CD4-positive, alpha-beta T cell treated with Interleukin-6 for 4 hours (primary cell): ENCODE measurements at regions not wholly inside any gene's neighbourhood (a gene's known extent, or its start where the extent isn't known, plus 50 kb on each side); places are given as distances from the start of the nearest gene placed in this dataset.
"Not testable (repeated sequence)": the region's sequence is repeated elsewhere in the genome, so short reads cannot be mapped to it uniquely, and the experiment has no call there.

Experiments
- DNase-seq: peaks from one replicate; pipeline ENCODE4 v3.0.0-alpha.2; 2020; ENCODE audit warnings: mixed read lengths

DNA sequence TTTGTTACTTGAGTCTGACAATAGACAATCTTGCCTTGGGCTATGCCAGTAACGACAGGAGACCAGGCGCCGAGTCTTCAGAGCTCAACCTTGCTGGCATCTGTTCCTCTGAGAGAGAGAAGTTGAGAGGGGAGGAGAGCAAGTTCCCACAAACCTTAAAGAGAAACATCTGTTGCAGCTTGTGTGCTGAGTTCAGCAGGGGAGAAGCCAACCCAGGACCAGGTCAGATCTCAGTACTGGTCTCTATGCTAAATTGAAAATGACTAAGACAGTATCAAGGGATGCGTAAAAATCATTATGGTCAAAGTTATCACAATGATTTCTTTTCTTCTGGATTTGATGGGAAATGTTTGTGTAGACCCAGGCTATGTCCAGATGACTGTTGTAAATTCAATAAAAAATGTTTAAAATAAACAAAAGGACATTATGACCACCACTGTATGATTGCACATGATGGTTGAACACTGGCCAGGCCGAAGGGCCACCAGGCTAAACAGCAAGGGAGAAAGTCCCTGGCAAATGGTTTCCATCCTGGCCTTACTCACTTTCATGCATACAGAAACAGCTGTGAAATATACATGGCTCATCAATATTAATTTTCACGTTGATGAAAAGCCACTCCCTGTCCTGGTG is 100.3 kb upstream of the PMAIP1 start:
- DNase-seq, result no peak

DNA sequence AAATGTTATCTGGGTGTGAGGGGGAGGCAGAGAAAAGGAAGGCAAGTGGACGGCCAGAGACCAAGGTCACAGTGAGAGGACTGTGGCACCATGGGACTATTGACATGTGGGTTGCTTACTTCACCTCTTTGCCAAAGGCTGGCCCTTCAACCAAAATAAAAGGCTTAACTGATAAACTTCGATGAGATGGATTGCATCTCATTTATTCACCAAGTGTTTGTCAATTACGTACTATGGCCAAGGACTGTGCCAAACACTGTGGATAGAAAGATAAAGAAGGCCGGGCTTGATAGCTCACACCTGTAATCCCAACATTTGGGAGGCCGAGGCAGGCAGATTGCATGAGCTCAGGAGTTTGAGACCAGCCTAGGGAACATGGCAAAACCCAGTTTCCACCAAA is 98.7 kb upstream of the CCBE1 start:
- no peak for DNase-seq

DNA sequence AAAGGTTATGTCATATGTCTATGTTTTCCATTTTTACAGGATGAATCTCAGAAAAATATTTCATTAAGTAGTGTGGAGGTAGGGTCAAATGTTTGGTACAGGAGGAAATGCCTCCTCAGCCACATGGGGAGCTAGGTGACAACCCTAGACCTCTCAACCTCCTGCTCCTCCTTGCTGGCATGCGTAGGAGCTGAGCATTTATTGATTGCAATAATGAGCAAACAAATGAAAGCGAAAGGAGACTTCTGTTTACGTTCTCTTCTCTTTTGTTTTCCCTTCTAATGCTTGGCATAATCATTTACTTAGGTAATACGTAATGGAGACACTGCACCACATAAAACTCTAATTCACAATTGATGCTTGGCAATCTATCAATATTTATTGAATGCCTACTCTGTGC is 95.1 kb upstream of the CCBE1 start:
- no peak for DNase-seq

DNA sequence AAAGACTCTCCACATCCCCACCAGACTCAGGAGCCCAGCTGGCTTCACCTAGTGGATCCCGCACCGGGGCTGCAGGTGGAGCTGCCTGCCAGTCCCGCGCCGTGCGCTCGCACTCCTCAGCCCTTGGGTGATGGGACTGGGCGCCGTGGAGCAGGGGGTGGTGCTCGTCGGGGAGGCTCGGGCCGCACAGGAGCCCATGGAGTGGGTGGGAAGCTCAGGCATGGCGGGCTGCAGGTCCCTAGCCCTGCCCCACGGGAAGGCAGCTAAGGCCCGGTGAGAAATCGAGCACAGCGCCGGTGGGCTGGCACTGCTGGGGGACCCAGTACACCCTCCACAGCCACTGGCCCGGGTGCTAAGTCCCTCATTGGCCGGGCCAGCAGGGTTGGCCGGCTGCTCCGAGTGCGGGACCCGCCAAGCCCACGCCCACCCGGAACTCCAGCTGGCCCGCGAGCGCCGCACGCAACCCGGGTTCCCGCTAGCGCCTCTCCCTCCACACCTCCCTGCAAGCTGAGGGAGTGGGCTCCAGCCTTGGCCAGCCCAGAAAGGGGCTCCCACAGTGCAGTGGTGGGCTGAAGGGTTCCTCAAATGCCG is 93.2 kb upstream of the CCBE1 start:
- DNase-seq, result not testable (repeated sequence)

- DNase-seq, result no peak
Measured at GRCh38 chr18:59788791-59789106, 91.5 kb upstream of the CCBE1 start.

DNA sequence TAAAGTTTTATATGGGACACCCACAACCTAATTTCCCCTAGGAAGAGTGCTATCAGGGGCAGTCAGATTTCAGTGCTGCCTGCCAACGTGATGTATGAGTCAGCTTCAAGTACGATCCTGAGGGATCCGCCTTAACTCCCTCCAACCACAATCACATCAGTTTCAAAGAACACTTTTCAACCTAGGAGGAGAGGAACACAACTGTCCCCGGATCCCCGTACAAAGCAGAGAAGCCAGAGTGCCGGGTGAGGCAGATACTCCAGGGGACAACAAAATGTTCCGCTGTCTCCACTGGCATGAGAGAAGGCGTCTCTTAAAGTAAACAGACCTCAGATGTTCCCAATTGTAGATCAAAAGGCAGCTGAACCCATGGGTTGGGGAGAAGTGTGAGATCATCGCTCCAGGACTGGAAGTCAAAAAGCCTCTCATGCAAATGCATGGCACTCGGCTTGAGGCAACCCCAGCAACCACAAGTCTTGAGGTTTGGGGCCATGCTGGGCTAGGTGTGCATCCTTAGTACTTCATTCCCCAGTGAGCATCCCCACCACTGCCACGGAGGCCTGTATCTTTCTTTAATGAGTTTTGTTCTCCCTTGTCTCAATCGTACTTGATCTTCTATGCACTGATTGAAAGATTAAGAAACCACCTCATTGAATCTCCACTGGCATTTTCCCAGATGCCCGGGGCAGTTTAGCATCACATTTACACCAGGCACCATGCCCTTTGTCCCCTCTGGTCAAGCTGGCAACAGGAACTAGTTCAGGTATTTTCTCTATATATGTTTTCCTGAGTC is 91.0 kb upstream of the CCBE1 start:
- no peak for DNase-seq

DNA sequence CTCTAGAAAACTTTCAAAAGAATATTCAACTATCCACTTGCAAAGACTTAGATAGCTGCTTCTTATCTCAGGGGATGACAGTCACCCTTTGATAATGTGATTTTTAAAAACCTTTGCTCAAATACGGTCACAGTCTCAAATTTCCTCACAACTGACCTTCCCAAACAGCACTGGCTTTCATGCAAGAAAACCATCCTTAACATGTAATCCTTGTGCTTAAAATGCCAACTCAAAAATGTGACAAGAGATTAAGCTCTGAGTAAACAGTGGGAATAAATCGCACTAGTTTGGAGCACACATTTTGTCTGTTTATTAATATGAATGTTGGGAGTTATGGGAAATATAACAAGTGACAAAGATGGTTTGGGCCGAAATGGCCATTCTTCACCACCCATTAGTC is 87.5 kb upstream of the CCBE1 start:
- no peak for DNase-seq

DNA sequence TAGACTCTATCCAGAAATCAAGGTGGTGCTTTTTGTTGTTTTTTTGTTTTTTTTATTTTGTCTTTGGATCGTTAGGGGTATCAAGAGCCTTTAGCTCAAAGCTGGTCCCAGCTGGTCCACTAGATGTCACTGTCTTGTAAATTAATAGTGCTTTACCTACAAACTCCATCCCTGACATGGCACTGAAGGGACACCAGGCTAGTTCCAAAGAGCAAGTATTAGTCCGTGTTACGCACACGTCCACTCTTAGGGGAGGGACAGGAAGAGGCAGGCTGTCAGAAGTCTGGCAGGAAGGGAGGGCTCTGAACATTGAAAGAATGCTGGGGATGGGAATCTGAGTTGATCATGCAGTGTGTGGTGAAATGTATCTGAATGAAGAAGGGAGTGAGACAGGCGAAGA is 85.9 kb upstream of the CCBE1 start:
- DNase-seq, result no peak

DNA sequence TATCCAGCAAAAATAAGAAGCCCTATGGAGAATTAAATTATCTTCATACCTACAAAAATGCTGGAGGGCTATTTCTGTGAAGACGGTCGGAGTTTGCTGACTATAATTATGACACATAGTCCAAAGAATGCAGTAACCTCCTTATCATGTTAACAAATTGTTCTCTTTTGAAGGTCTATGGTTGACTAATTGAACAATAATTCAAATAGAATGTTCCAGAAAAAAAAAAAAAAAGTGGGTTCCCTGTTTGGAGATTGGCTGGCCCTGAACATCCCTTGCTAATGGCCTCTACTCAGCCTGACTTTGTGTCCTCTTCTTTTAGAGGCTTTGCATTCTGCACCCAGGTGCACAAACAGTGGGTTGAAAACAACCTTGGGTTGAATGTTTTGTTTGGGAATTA is 82.8 kb upstream of the CCBE1 start:
- no peak for DNase-seq

DNA sequence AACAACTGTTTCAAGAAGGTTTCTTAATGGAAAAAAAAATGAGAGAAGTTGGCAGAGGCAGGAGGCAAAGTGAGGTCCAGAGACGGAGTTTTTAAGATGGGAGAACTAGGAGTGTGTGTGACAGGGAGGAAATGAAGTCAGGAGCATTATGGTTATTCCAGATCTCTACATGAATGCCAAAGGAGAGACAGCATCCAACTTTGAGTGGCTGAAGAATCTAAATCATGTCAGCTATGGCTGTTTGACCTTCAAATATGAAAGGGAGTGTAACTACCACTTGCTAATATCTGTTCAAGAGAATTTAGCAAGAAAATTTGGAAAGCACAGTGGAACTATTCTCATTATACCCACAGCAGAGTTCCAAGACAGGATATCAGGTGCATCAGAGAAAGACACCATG is 81.2 kb upstream of the CCBE1 start:
- no peak for DNase-seq

- DNase-seq, result no peak
Measured at GRCh38 chr18:59777636-59778035, 80.4 kb upstream of the CCBE1 start.

DNA sequence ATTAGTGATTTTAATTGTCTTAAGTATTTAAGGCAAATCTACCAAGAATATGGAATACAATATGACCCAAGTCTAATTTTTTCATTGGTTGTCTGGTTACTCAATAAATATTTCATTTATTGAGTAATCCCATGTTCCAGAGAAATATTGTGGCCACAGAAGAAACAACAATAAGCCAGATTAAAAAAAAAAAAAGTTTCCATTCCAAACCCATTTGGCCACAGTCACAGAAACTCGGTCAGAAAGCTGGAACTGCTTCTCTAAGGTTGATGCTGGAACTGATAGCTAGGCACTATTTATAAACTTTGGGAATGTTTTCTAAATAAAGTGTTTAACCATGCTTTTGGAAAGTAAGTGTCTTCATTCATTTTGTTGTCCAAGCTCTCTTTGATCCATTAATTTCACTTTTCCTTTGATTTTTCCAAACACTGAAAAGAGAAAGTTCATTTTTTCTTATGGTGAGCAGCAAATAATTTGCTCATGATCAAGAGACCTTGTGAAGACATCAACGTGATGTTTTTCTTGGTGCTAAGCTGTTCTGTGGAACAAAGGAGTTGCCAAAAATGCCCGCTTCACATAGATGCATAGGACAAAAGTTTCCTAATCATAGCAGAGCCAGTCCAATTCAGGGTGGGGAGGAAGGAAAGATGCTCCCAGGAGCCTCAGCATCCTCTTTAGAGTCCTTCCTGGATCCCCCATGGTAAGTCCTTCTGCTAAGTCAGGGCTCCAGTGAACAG is 72.1 kb upstream of the CCBE1 start:
- DNase-seq, result no peak

DNA sequence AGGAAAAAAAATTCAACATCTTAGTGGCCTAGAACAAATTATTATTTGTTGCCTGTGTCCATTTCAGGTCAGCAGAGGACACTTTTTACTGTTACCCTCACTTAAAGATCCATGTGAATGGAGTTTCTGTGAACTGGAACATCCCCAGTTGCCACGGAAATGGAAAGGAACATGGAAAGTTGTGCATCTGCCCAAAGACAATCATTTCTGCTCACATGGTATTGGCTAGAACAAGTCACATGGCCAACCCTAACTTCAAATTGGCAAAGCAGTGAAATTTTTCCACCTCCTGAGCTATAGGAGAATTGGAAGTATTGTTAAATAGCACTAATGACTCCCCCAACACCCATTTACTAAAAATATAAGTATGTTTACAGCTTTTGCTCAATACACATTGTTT is 71.2 kb upstream of the CCBE1 start:
- DNase-seq, result no peak

DNA sequence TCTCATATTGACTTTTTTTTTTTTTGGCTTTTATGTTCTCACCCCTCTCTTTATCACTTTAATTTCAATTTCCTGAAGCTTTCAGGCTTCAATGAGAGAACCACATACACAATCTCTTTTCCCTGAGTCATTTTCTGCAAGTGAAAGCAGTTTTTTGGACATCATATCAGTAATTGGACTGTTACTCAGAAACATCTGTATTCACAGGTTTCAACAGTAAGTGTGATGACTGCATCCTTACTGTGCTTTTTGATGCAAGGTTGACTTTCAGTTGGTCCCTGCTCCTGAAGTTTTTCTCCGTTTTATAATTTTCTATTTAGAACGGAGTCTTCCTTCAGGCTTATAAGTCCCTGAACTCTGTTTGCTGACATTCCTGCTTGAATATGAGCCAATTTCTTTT is 70.5 kb upstream of the CCBE1 start:
- no peak for DNase-seq

DNA sequence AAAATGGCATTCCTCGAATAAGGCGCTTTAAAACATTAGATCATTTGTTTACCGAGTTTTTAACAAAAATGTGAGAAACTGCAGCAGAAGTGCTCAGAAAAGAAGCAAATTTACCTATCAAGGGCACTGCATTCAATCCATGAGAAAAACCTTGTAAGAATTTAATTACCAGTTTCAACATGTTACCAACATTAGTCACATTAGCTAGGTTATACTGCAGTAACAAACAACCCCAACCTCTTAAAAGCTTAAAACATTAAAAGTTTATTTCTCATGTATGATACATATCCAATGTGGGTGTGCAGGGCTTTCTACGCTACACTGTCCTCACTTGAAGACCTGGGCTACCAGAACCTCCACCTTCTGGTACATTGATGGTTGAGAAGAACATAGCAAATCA is 68.1 kb upstream of the CCBE1 start:
- no peak for DNase-seq

DNA sequence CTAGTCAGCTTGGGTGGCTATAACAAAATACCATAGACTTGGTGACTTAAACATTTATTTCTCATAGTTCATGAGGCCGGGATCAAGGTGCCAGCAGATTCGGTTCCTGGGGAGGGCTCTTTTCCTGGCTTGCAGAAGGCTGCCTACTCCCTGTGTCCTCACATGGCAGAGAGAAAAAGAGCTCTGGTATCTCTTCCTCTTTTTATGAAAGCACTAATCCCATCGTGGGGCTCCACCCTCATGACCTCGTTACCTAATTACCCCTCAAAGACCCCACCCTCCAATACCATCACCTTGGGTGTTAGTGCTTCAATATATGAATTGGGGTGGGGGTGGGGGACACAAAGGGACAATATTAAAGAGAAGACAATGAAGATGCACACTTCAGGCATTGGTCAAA is 67.1 kb upstream of the CCBE1 start:
- no peak for DNase-seq

GRCh38 chr18:59763541-59764136 is 66.4 kb upstream of the CCBE1 start:
- no peak for DNase-seq

- no peak for DNase-seq
Measured at GRCh38 chr18:59760619-59761600, 63.7 kb upstream of the CCBE1 start.

DNA sequence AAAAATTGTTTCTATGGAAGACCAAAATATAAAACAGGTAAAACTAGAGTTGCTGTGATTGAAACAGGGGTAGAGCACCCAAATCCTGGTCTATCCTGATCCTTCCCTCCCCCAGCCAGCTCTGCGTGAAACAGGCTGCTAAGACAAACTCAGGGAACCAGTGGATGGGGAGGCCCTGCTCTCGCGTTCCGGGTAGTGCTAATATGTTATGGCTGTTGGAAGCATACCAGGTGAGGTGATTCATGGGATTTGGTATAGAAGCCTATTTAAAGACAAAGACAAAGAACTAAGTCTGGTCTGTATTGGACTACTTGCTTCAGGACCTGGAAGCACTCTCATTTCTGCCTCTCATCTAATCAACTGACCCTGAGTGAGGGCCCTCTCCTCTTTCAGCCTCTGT is 63.0 kb upstream of the CCBE1 start:
- no peak for DNase-seq

DNA sequence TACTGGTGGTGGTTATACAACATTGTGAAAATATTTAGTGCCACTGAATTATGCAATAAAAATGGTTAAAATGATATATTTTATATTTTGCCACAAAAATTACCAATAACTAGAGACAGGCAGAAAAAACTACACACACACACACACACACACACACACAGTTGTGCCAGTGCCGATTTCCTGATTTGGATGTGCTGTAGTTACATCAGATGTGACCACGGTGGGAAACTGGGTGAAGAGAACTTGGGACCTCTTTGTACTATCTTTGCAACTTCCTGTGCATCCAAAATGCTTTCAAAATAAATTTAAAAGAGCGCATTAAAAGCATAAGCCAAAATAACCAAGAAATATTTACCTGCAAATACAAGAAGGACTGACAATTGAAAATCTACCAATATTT is 61.6 kb upstream of the CCBE1 start:
- no peak for DNase-seq

DNA sequence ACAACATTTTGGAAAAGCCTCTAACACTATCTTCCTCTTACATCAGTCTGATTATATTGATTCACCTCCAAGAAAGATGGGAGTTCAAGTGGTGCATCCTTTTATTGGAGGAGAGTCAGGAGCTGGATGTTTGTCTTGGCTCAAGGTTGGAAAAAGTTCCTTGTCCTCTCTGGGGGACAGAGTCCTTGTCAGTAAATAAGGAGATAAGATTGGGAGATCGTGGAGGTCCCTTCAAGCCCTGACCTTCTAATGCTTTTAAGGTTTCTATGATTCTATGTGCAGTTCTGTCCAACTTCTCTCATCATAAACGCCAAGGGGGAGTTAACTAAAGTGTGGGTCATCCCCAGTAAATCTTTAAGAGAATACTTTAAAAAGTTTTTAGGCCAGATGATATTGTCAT is 60.9 kb upstream of the CCBE1 start:
- no peak for DNase-seq

DNA sequence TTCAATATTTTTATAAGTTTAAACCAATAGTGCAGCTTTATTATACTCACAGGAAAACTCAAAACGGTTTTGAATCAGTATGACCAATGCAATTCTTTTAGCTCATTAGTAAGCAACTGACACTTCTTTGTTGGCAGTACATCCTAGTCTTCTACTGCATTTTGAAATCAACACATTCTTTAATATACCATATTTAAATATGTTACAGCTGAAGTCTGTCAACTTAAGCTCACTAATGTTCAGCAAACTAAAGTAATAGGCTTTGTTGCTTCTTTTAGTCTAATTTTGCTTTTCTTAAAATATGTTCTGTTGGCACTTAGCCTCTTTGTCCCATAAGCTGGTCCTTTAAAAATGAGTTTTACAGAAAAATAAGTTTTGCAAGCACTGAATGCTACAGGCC is 55.4 kb upstream of the CCBE1 start:
- no peak for DNase-seq
